ENCODE measurements at regions not wholly inside any gene's neighbourhood (a gene's known extent, or its start where the extent isn't known, plus 50 kb on each side); places are given as distances from the start of the nearest gene placed in this dataset.
"Not testable (repeated sequence)": the region's sequence is repeated elsewhere in the genome, so short reads cannot be mapped to it uniquely, and the experiment has no call there.

DNA sequence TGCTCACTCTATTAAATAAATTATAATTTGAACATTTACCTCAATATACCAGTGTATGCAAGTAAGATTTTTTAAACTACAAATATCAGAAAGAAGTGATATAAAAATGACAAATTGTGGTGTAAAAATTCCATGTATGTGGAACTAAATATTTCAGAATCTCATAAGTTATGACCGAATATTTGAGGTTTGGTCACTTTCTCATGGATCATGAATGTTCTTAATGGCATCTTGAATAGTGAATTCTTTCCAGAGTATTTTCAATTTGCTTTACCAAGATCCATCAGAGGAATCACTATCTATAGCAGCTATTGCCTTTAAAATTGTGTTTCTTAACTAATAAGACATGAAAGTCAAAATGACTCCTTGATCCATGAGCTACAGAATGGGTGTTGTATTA is 950.6 kb downstream of the TBC1D32 start:
- Histone ChIP-seq H4K5ac (ENCODE audit: low read length) (no peak overlapping the region), H3K79me1 (ENCODE audit: low read length) (no peaks in the 10 kb centered on the region), H3K56ac (ENCODE audit: low read length) (no peak overlapping the region), H3K4me3 (ENCODE audit: low read length) (no peak overlapping the region), H3K23ac (ENCODE audit: low read length) (no peak overlapping the region), H3K9ac (ENCODE audit: low read length) (no peak overlapping the region), H3K4ac (ENCODE audit: low read depth, low read length) (no peak overlapping the region), H2BK120ac (ENCODE audit: low read depth, low read length) (no peak overlapping the region), H3K4me2 (ENCODE audit: low read length) (no peak overlapping the region), H3K36me3 (ENCODE audit: control insufficient read depth, insufficient read depth, low read length) (no peaks in the 10 kb centered on the region), H2BK5ac (ENCODE audit: low read length) (no peak overlapping the region), H3K27ac (ENCODE audit: low read depth, low read length) (no peak overlapping the region), H3K27me3 (ENCODE audit: insufficient read depth, low read length, poor library complexity) (no peaks in the 10 kb centered on the region), H3K18ac (ENCODE audit: low read length) (no peak overlapping the region), H2AK5ac (ENCODE audit: low read length) (no peak overlapping the region), H3K79me2 (ENCODE audit: control insufficient read depth, insufficient read depth, low read length) (no peaks in the 10 kb centered on the region), H3K4me1 (ENCODE audit: control insufficient read depth, low read depth, low read length) (no peaks in the 10 kb centered on the region), H2BK15ac (replicated peaks; ENCODE audit: low read depth) (no peak overlapping the region), H4K8ac (ENCODE audit: low read depth, low read length) (no peak overlapping the region)
- DNase-seq: no peak
- no CpG with 5 or more reads among the region's 1 CpG for WGBS (ENCODE audit: extremely low coverage, insufficient coverage, low lambda C conversion rate)

DNA sequence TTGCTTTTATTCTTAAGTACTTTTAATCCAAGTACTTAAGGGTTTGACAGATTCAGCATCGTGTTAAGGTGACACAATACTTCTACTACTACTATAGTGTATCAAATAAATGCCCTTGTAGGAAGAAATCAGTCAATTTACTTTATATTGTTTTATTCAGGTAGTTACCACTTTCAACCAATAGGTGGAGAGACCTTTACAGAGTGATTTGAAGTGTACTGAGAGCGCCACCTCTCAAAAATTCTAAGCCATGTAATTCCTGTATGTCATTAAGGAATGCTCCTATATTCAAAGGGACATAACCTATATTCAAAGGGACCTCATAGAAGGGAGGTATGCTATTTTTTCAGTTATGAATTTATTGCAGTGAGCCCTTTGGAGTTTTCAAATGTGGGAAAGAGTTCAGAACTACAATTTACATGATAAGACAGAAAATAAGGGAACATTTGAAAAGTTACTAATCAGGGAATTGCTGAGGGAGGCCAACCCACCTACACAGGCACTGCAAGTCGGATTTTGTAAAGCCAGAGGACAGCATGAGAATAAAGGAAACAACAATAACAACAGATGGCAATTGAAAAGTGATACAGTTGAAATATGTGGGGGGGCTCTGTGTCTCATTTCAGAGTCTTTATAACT is 955.6 kb downstream of the TBC1D32 start:
- no peaks in the 10 kb centered on the region for H3K79me2 ChIP-seq (ENCODE audit: control insufficient read depth, insufficient read depth, low read length)
- no peak overlapping the region for H3K4me2 ChIP-seq (ENCODE audit: low read length)
- H3K9ac ChIP-seq (ENCODE audit: low read length): no peak overlapping the region
- peak; percentile 76 for DNase-seq
- no peaks in the 10 kb centered on the region for H3K36me3 ChIP-seq (ENCODE audit: control insufficient read depth, insufficient read depth, low read length)
- no peak overlapping the region for H4K5ac ChIP-seq (ENCODE audit: low read length)
- no peak overlapping the region for H2BK5ac ChIP-seq (ENCODE audit: low read length)
- no peaks in the 10 kb centered on the region for H3K4me1 ChIP-seq (ENCODE audit: control insufficient read depth, low read depth, low read length)
- no peak overlapping the region for H2AK5ac ChIP-seq (ENCODE audit: low read length)
- H3K56ac ChIP-seq (ENCODE audit: low read length): no peak overlapping the region
- no peak overlapping the region for H2BK120ac ChIP-seq (ENCODE audit: low read depth, low read length)
- H3K79me1 ChIP-seq (ENCODE audit: low read length): no peaks in the 10 kb centered on the region
- no peak overlapping the region for H3K18ac ChIP-seq (ENCODE audit: low read length)
- H3K27ac ChIP-seq (ENCODE audit: low read depth, low read length): no peak overlapping the region
- no peak overlapping the region for H3K4ac ChIP-seq (ENCODE audit: low read depth, low read length)
- no peaks in the 10 kb centered on the region for H3K27me3 ChIP-seq (ENCODE audit: insufficient read depth, low read length, poor library complexity)
- no CpG with 5 or more reads among the region's 3 CpGs for WGBS (ENCODE audit: extremely low coverage, insufficient coverage, low lambda C conversion rate)
- H3K23ac ChIP-seq (ENCODE audit: low read length): no peak overlapping the region
- no peak overlapping the region for H2BK15ac ChIP-seq (replicated peaks; ENCODE audit: low read depth)
- no peak overlapping the region for H3K4me3 ChIP-seq (ENCODE audit: low read length)
- H4K8ac ChIP-seq (ENCODE audit: low read depth, low read length): no peak overlapping the region

DNA sequence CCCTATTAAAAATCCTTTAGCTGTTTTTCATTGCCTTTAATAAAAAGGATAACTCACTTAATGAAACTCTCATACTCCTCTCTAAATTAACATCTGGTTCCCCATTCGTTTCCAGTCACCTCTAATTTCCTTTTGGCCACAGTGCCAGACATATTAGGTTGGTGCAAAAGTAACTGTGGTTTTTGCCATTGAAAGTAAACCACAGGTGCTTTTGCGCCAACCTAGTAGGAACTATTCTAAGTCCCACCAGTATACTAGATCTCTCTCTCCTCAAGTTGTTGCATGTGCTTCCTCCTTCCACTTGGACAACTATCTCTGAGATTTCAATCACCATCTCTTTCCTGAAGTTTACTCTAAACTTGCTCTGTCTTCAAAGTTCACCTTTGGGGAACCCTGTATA is 961.1 kb downstream of the TBC1D32 start:
- WGBS (ENCODE audit: extremely low coverage, insufficient coverage, low lambda C conversion rate): no CpG with 5 or more reads among the region's 2 CpGs
- no peak overlapping the region for H2AK5ac ChIP-seq (ENCODE audit: low read length)

DNA sequence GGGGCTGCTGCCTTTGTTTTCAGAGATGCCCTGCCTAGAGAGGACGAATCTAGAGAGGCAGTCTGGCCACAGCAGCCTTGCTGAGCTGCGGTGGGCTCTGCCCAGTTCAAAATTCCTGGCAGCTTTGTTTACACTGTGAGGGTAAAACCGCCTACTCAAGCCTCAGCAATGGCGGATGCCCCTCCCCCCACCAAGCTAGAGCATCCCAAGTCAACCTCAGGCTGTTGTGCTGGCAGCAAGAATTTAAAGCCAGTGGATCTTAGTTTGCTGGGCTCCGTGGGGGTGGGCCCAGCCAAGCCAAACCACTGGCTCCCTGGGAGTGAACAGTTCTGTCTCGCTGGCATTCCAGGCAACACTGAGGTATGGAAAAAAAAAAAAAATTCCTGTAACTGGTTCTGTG is 970.9 kb downstream of the TBC1D32 start:
- H3K18ac ChIP-seq (ENCODE audit: low read length): no peak overlapping the region
- no peak overlapping the region for H2AK5ac ChIP-seq (ENCODE audit: low read length)
- no peaks in the 10 kb centered on the region for H3K79me1 ChIP-seq (ENCODE audit: low read length)
- H4K5ac ChIP-seq (ENCODE audit: low read length): no peak overlapping the region
- no peak overlapping the region for H3K23ac ChIP-seq (ENCODE audit: low read length)
- no peak overlapping the region for H3K27ac ChIP-seq (ENCODE audit: low read depth, low read length)
- H3K36me3 ChIP-seq (ENCODE audit: control insufficient read depth, insufficient read depth, low read length): no peaks in the 10 kb centered on the region
- WGBS (ENCODE audit: extremely low coverage, insufficient coverage, low lambda C conversion rate): no CpG with 5 or more reads among the region's 6 CpGs
- H3K4me3 ChIP-seq (ENCODE audit: low read length): no peak overlapping the region
- no peak overlapping the region for H2BK5ac ChIP-seq (ENCODE audit: low read length)
- H3K4ac ChIP-seq (ENCODE audit: low read depth, low read length): no peak overlapping the region
- no peak overlapping the region for H4K8ac ChIP-seq (ENCODE audit: low read depth, low read length)
- DNase-seq: peak; percentile 45
- no peak overlapping the region for H3K4me2 ChIP-seq (ENCODE audit: low read length)
- H2BK120ac ChIP-seq (ENCODE audit: low read depth, low read length): no peak overlapping the region
- no peak overlapping the region for H3K56ac ChIP-seq (ENCODE audit: low read length)
- no peaks in the 10 kb centered on the region for H3K4me1 ChIP-seq (ENCODE audit: control insufficient read depth, low read depth, low read length)
- no peak overlapping the region for H2BK15ac ChIP-seq (replicated peaks; ENCODE audit: low read depth)
- H3K79me2 ChIP-seq (ENCODE audit: control insufficient read depth, insufficient read depth, low read length): no peaks in the 10 kb centered on the region
- no peaks in the 10 kb centered on the region for H3K27me3 ChIP-seq (ENCODE audit: insufficient read depth, low read length, poor library complexity)
- H3K9ac ChIP-seq (ENCODE audit: low read length): no peak overlapping the region

More for the DNA sequence above, 961.1 kb downstream of the TBC1D32 start:
- Histone ChIP-seq H3K36me3 (ENCODE audit: control insufficient read depth, insufficient read depth, low read length) (no peaks in the 10 kb centered on the region), H3K4me3 (ENCODE audit: low read length) (no peak overlapping the region), H3K27ac (ENCODE audit: low read depth, low read length) (no peak overlapping the region), H3K79me2 (ENCODE audit: control insufficient read depth, insufficient read depth, low read length) (no peaks in the 10 kb centered on the region), H2BK120ac (ENCODE audit: low read depth, low read length) (no peak overlapping the region), H3K4me2 (ENCODE audit: low read length) (no peak overlapping the region), H3K4me1 (ENCODE audit: control insufficient read depth, low read depth, low read length) (no peaks in the 10 kb centered on the region), H4K8ac (ENCODE audit: low read depth, low read length) (no peak overlapping the region), H3K9ac (ENCODE audit: low read length) (no peak overlapping the region), H3K23ac (ENCODE audit: low read length) (no peak overlapping the region), H3K79me1 (ENCODE audit: low read length) (no peaks in the 10 kb centered on the region), H3K18ac (ENCODE audit: low read length) (no peak overlapping the region), H3K4ac (ENCODE audit: low read depth, low read length) (no peak overlapping the region), H3K27me3 (ENCODE audit: insufficient read depth, low read length, poor library complexity) (no peaks in the 10 kb centered on the region), H4K5ac (ENCODE audit: low read length) (no peak overlapping the region), H2BK5ac (ENCODE audit: low read length) (no peak overlapping the region), H2BK15ac (replicated peaks; ENCODE audit: low read depth) (no peak overlapping the region), H3K56ac (ENCODE audit: low read length) (no peak overlapping the region)
- DNase-seq: no peak

DNA sequence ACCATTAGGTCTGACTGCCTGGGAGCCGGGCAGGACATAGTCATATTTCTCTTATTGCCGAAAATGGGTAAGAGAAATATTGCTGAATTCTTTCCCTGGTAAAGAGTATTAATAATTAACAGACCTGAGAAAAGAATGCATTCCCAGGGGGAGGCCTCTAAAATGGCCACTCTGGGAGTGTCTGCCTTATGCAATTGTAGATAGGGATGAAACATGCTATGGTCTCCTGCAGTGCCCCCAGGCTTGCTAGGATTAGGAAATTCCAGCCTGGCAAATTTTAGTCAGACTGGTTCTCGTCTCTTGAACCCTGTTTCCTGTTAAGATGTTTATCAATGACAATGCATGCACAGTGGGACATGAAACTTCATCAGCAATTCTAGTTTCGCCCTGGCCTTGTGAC is 975.7 kb downstream of the TBC1D32 start:
- H3K79me2 ChIP-seq (ENCODE audit: control insufficient read depth, insufficient read depth, low read length); H3K4me1 ChIP-seq (ENCODE audit: control insufficient read depth, low read depth, low read length); H3K56ac ChIP-seq (ENCODE audit: low read length); DNase-seq; H2BK5ac ChIP-seq (ENCODE audit: low read length); H3K9ac ChIP-seq (ENCODE audit: low read length); H3K4ac ChIP-seq (ENCODE audit: low read depth, low read length); H3K27me3 ChIP-seq (ENCODE audit: insufficient read depth, low read length, poor library complexity); H2BK15ac ChIP-seq (replicated peaks; ENCODE audit: low read depth); H3K4me3 ChIP-seq (ENCODE audit: low read length); H3K36me3 ChIP-seq (ENCODE audit: control insufficient read depth, insufficient read depth, low read length); H3K18ac ChIP-seq (ENCODE audit: low read length); H4K5ac ChIP-seq (ENCODE audit: low read length); H3K23ac ChIP-seq (ENCODE audit: low read length); H2AK5ac ChIP-seq (ENCODE audit: low read length); H4K8ac ChIP-seq (ENCODE audit: low read depth, low read length); H2BK120ac ChIP-seq (ENCODE audit: low read depth, low read length); H3K79me1 ChIP-seq (ENCODE audit: low read length); H3K27ac ChIP-seq (ENCODE audit: low read depth, low read length); H3K4me2 ChIP-seq (ENCODE audit: low read length): not testable (repeated sequence)
- WGBS (ENCODE audit: extremely low coverage, insufficient coverage, low lambda C conversion rate): no CpG with 5 or more reads among the region's 4 CpGs

DNA sequence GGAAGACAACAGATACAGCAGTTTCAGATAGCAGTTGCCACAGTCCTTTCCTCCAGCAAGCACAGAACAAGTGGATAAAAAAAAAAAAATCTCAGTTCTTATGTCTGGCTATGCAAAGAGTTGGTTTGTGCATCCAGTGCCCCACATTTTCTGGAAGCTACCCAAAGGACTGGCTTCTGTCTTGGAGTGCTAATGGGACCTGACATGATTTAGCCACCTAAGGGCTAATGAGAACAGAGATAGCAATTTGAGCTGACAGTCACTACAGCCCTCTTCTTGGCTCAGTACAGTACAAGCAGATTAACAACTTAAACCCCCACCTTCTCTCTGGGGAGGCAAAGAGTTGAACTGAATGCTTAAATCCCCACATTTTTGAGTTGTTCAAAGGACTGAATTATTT is 976.8 kb downstream of the TBC1D32 start:
- DNase-seq: no peak
- no peak overlapping the region for H2BK5ac ChIP-seq (ENCODE audit: low read length)
- H3K4me2 ChIP-seq (ENCODE audit: low read length): no peak overlapping the region
- H2AK5ac ChIP-seq (ENCODE audit: low read length): no peak overlapping the region
- H3K79me1 ChIP-seq (ENCODE audit: low read length): no peaks in the 10 kb centered on the region
- no peak overlapping the region for H4K5ac ChIP-seq (ENCODE audit: low read length)
- no peaks in the 10 kb centered on the region for H3K36me3 ChIP-seq (ENCODE audit: control insufficient read depth, insufficient read depth, low read length)
- no peak overlapping the region for H2BK120ac ChIP-seq (ENCODE audit: low read depth, low read length)
- no peak overlapping the region for H2BK15ac ChIP-seq (replicated peaks; ENCODE audit: low read depth)
- H3K4me3 ChIP-seq (ENCODE audit: low read length): no peak overlapping the region
- no peaks in the 10 kb centered on the region for H3K79me2 ChIP-seq (ENCODE audit: control insufficient read depth, insufficient read depth, low read length)
- no peak overlapping the region for H4K8ac ChIP-seq (ENCODE audit: low read depth, low read length)
- no peak overlapping the region for H3K56ac ChIP-seq (ENCODE audit: low read length)
- no peaks in the 10 kb centered on the region for H3K27me3 ChIP-seq (ENCODE audit: insufficient read depth, low read length, poor library complexity)
- no peaks in the 10 kb centered on the region for H3K4me1 ChIP-seq (ENCODE audit: control insufficient read depth, low read depth, low read length)
- H3K27ac ChIP-seq (ENCODE audit: low read depth, low read length): no peak overlapping the region
- H3K9ac ChIP-seq (ENCODE audit: low read length): no peak overlapping the region
- H3K4ac ChIP-seq (ENCODE audit: low read depth, low read length): no peak overlapping the region
- H3K23ac ChIP-seq (ENCODE audit: low read length): no peak overlapping the region
- no peak overlapping the region for H3K18ac ChIP-seq (ENCODE audit: low read length)

Data from mesendoderm (in vitro differentiated cells).